SU-DHL-6 (cell line): ENCODE measurements at regions not wholly inside any gene's neighbourhood (a gene's known extent, or its start where the extent isn't known, plus 50 kb on each side); places are given as distances from the start of the nearest gene placed in this dataset.

Source experiments
- CTCF ChIP-seq: fragments of 200-600 bp; sonication (generic); IDR thresholded peaks from one replicate; pipeline ENCODE4 v1.5.1; 2017; ENCODE audit warnings: antibody characterized with exemption, mild to moderate bottlenecking, low read length, moderate library complexity; ENCODE audit not compliant: insufficient read depth, poor library complexity, severe bottlenecking
- EZH2phosphoT487 ChIP-seq: fragments of 200-600 bp; sonication (generic), shearing (Covaris generic); conservative IDR thresholded peaks from 2 replicates; pipeline ENCODE4 v1.6.1; 2018; ENCODE audit warnings: mild to moderate bottlenecking, antibody characterized with exemption, low read length, moderate library complexity, mixed read lengths

- TF ChIP-seq CTCF (no peak), EZH2phosphoT487 (no peak)
Observed at GRCh38 chr1:222204475-222204874, 343.4 kb downstream of the HHIPL2 start.
